AG09319 (cell line): ENCODE measurements at regions not wholly inside any gene's neighbourhood (a gene's known extent, or its start where the extent isn't known, plus 50 kb on each side); places are given as distances from the start of the nearest gene placed in this dataset.

Experiments used
- DNase-seq: peaks from one replicate; pipeline ENCODE4 v3.0.0-alpha.2; 2010; ENCODE audit warnings: low read depth; ENCODE audit errors: extremely low read depth
- CTCF ChIP-seq: IDR thresholded peaks from 2 replicates; pipeline ENCODE4 v1.5.1; 2011; ENCODE audit warnings: low read depth, mild to moderate bottlenecking, inconsistent platforms, low read length, moderate library complexity

DNA sequence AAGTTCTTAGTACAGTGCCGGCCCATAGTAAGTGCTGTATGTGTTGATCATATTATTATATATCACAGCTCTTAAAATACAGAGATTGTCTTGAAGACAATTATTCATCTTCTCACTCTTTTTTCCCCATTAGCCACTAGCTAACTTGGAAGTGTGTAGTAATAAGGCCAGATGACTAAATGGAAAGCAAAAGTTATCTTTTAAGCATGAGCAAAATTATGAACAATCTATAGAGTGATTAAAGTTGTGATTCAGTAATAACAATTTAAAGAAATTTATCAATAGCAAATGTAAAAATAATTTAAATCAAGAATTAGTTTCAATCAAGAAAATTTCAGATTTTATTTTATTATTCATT is 630.9 kb upstream of the TBL1XR1 start:
- no peak for TF ChIP-seq CTCF
- DNase-seq, result no peak

DNA sequence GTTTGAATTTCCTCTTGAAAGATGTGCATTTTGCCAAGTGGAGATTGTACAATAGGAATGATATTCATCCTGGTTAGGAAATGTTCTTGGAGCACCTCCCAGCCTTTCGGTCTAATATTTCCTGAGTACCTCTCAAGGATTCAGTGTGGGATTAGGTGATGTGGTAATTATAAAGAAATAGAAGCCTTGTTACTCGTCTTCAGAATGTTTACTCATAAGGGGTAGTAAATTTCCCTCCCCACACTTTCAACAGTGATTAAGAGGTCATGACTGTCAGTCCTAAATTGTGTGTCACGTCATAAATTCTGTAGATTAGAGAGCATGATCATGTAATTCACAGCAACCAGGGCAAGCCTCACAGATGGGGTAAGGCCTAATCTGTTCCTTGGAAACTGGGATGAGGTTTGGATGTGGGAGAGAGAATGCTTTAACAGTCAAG is 633.1 kb upstream of the TBL1XR1 start:
- DNase-seq, result peak; percentile 87
- TF ChIP-seq CTCF, result no peak

DNA sequence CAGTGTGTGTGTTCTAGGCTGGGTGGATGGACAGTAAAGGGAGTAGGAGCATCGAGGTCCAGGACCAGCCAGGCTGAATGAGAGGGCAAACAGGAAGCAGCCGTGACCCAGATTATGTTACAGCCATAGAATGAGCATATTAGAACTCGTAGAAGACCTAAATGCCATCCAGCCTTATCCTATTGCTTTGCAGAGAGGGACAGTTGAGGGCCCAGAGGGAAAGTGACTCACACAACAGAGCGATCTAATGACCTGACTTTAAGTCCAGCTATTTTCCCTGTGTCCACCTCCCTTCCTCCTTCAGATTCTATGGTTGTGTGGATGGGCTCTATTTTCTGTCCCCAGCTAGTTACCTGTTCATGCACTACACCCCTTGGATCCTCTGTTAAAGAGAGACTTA is 634.1 kb upstream of the TBL1XR1 start:
- DNase-seq, result no peak
- no peak for TF ChIP-seq CTCF

- DNase-seq, result peak; percentile 30
- no peak for TF ChIP-seq CTCF
Observed at GRCh38 chr3:177832880-177833279, 635.6 kb upstream of the TBL1XR1 start.

DNA sequence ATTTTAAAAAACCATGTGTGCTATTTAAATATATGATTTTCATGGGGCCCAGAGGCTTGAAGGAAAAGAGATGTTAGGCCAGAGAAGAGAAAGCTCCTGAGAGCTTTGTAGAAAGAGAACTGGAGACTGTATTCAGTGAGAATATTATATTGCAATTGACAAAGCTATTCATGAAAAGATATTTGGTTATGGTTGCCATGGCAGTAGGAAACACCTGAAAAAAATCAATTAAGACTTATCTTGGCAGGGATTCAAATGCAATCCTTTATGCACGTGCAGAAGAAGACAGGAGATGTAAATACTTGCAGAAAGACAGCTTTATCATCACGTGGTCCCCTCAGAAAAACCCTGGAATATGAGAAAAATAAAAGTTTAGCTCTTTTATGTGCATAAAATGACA is 636.0 kb upstream of the TBL1XR1 start:
- TF ChIP-seq CTCF, result no peak
- no peak for DNase-seq

DNA sequence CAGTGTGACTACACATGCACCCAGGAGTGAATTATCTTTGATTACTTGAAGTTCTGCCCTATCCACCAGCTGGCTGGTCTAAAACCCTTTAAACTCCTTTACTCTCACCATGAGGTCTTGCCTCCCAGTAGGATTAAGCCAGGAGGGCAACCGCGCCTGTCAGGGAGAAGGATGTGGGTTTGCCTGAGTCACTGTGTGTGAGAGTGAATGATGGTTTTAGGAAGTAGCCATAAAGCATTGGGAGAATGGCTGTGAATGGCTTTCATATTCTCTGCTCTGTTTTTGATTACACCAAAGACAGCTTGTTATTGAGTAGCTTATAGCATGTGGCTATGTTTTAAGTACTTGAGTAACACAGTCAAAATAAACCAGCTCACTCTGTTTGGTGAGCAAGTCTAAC is 637.7 kb upstream of the TBL1XR1 start:
- peak; percentile 38 for DNase-seq
- TF ChIP-seq CTCF, result no peak

- peak; percentile 72 for DNase-seq
- TF ChIP-seq CTCF, result no peak
Observed at GRCh38 chr3:177835917-177836316, 638.6 kb upstream of the TBL1XR1 start.
